ENCODE measurements at regions not wholly inside any gene's neighbourhood (a gene's known extent, or its start where the extent isn't known, plus 50 kb on each side); places are given as distances from the start of the nearest gene placed in this dataset.
"Not testable (repeated sequence)": the region's sequence is repeated elsewhere in the genome, so short reads cannot be mapped to it uniquely, and the experiment has no call there.

- intact Hi-C loops (cut with DNase I), result no loop called here
- DNase-seq (no peak), ATAC-seq (peak in 1 of 2 donors; percentile 38)
Observed at GRCh38 chr1:68919075-68919474, 422.2 kb upstream of the DEPDC1 start.

GRCh38 chr1:68923475-68924088 is 426.7 kb upstream of the DEPDC1 start:
- intact Hi-C loops (cut with DNase I); DNase-seq; ATAC-seq: not testable (repeated sequence)

GRCh38 chr1:68930101-68930500 is 433.2 kb upstream of the DEPDC1 start:
- intact Hi-C loops (cut with DNase I), result no loop called here
- no peak for ATAC-seq

GRCh38 chr1:68936530-68936929 is 439.6 kb upstream of the DEPDC1 start:
- intact Hi-C loops (cut with DNase I), result no loop called here
- DNase-seq, result no peak
- no peak for ATAC-seq

More at GRCh38 chr1:68930101-68930500, 433.2 kb upstream of the DEPDC1 start:
- no peak for DNase-seq

- DNase-seq (no peak), ATAC-seq (no peak)
- intact Hi-C loops (cut with DNase I), result no loop called here
Observed at GRCh38 chr1:68938051-68938666, 441.3 kb upstream of the DEPDC1 start.

GRCh38 chr1:68950036-68950435 is 453.2 kb upstream of the DEPDC1 start:
- intact Hi-C loops (cut with DNase I), result no loop called here

GRCh38 chr1:68953311-68953710 is 456.4 kb upstream of the DEPDC1 start:
- intact Hi-C loops (cut with DNase I), result no loop called here
- DNase-seq (no peak), ATAC-seq (no peak)

More at GRCh38 chr1:68950036-68950435, 453.2 kb upstream of the DEPDC1 start:
- ATAC-seq (no peak), DNase-seq (no peak)

- ATAC-seq (no peak), DNase-seq (no peak)
- intact Hi-C loops (cut with DNase I), result no loop called here
Observed at GRCh38 chr1:68954841-68955240, 458.0 kb upstream of the DEPDC1 start.

GRCh38 chr1:68955424-68955823 is 458.5 kb upstream of the DEPDC1 start:
- intact Hi-C loops (cut with DNase I), result no loop called here
- DNase-seq (no peak), ATAC-seq (peak in 1 of 2 donors; percentile 63)

GRCh38 chr1:68958958-68959357 is 462.1 kb upstream of the DEPDC1 start:
- ATAC-seq (no peak), DNase-seq (no peak)
- intact Hi-C loops (cut with DNase I), result no loop called here

GRCh38 chr1:68959461-68960030 is 462.7 kb upstream of the DEPDC1 start:
- DNase-seq (no peak), ATAC-seq (no peak)
- intact Hi-C loops (cut with DNase I), result no loop called here

- intact Hi-C loops (cut with DNase I), result no loop called here
- no peak for ATAC-seq
- no peak for DNase-seq
Observed at GRCh38 chr1:68961143-68961542, 464.3 kb upstream of the DEPDC1 start.

GRCh38 chr1:68963353-68963752 is 466.5 kb upstream of the DEPDC1 start:
- intact Hi-C loops (cut with DNase I), result no loop called here
- ATAC-seq (no peak), DNase-seq (no peak)

- ATAC-seq (no peak), DNase-seq (no peak)
- intact Hi-C loops (cut with DNase I), result no loop called here
Observed at GRCh38 chr1:68969441-68969840, 472.6 kb upstream of the DEPDC1 start.

- ATAC-seq, result no peak
- no peak for DNase-seq
- intact Hi-C loops (cut with DNase I), result no loop called here
Observed at GRCh38 chr1:68970571-68970970, 473.7 kb upstream of the DEPDC1 start.

GRCh38 chr1:68973459-68974244 is 476.8 kb upstream of the DEPDC1 start:
- DNase-seq, result no peak
- peak in 1 of 2 donors; percentile 62 for ATAC-seq
- intact Hi-C loops (cut with DNase I), result no loop called here

GRCh38 chr1:68974447-68974846 is 477.6 kb upstream of the DEPDC1 start:
- intact Hi-C loops (cut with DNase I), result no loop called here
- DNase-seq, result no peak

GRCh38 chr1:68975212-68975933 is 478.5 kb upstream of the DEPDC1 start:
- ATAC-seq (peak in 1 of 2 donors; percentile 72), DNase-seq (no peak)
- intact Hi-C loops (cut with DNase I), result no loop called here

More at GRCh38 chr1:68974447-68974846, 477.6 kb upstream of the DEPDC1 start:
- no peak for ATAC-seq

- intact Hi-C loops (cut with DNase I), result no loop called here
- ATAC-seq (no peak), DNase-seq (no peak)
Observed at GRCh38 chr1:68976916-68977610, 480.2 kb upstream of the DEPDC1 start.
